SH-SY5Y (cell line): ENCODE measurements at regions not wholly inside any gene's neighbourhood (a gene's known extent, or its start where the extent isn't known, plus 50 kb on each side); places are given as distances from the start of the nearest gene placed in this dataset.

Experiments
- GATA2 ChIP-seq: IDR thresholded peaks from 2 replicates; pipeline ENCODE4 v1.6.1; 2011; ENCODE audit warnings: mild to moderate bottlenecking, low read depth, low read length
- GATA3 ChIP-seq: IDR thresholded peaks from 2 replicates; pipeline ENCODE4 v1.6.1; 2011; ENCODE audit warnings: low read depth, mild to moderate bottlenecking, low read length, moderate library complexity

GRCh38 chr10:15442056-15442455, 71.0 kb upstream of the FAM171A1 start:
- TF ChIP-seq GATA3 (no peak), GATA2 (no peak)

- TF ChIP-seq GATA2 (no peak), GATA3 (no peak)
Measured at GRCh38 chr10:15440204-15440711, 69.2 kb upstream of the FAM171A1 start.

GRCh38 chr10:15439341-15439842, 68.3 kb upstream of the FAM171A1 start:
- TF ChIP-seq GATA3 (no peak), GATA2 (no peak)

GRCh38 chr10:15436696-15437095, 65.6 kb upstream of the FAM171A1 start:
- TF ChIP-seq GATA3 (no peak), GATA2 (no peak)

- TF ChIP-seq GATA3: peak; percentile 64
- TF ChIP-seq GATA2: peak; percentile 63; the same call in 1 of the 2 replicates
Measured at GRCh38 chr10:15433850-15434537, 62.9 kb upstream of the FAM171A1 start.

- no peak for TF ChIP-seq GATA2
- no peak for TF ChIP-seq GATA3
Measured at GRCh38 chr10:15432266-15432665, 61.2 kb upstream of the FAM171A1 start.

GRCh38 chr10:15430969-15431771, 60.1 kb upstream of the FAM171A1 start:
- TF ChIP-seq GATA2 (no peak), GATA3 (no peak)

- no peak for TF ChIP-seq GATA2
- TF ChIP-seq GATA3: no peak
Measured at GRCh38 chr10:15428681-15429080, 57.6 kb upstream of the FAM171A1 start.

- TF ChIP-seq GATA3: no peak
- TF ChIP-seq GATA2: no peak
Measured at GRCh38 chr10:15427843-15428414, 56.8 kb upstream of the FAM171A1 start.

- no peak for TF ChIP-seq GATA2
- TF ChIP-seq GATA3: no peak
Measured at GRCh38 chr10:15426558-15426957, 55.5 kb upstream of the FAM171A1 start.

GRCh38 chr10:15426115-15426514, 55.0 kb upstream of the FAM171A1 start:
- no peak for TF ChIP-seq GATA3
- TF ChIP-seq GATA2: no peak
